ENCODE measurements at regions not wholly inside any gene's neighbourhood (a gene's known extent, or its start where the extent isn't known, plus 50 kb on each side); places are given as distances from the start of the nearest gene placed in this dataset.

DNA sequence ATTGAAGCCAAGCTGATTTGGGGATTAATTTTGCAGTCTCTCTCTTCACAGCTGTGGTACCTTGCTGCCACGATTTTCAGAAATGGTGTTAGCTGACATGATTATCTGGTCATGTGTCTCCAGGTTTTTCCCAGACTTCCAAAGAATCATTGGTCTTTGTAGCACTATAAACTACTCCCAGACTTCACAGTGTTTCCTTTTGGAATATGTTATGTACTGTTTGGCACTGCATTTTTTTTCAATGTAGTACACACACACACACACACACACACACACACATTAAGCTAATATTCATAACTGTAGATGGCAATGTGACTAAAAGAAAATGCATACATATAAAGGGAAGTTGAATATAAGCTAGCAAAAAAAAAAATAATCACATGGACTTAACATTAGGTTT, 856.6 kb upstream of the SPRY2 start:
- peaks cover 3% of the 10 kb centered on the region for H3K9me3 ChIP-seq (ENCODE audit: low read length)
- no peak overlapping the region for H3K27ac ChIP-seq (ENCODE audit: low read length)
- no peak overlapping the region for H3K9ac ChIP-seq (ENCODE audit: low read length)
- no peaks in the 10 kb centered on the region for H3K27me3 ChIP-seq (ENCODE audit: insufficient read depth, low read depth, low read length)
- H3K9me2 ChIP-seq (ENCODE audit: insufficient read depth, low read length) = no peaks in the 10 kb centered on the region
- H2AFZ ChIP-seq (ENCODE audit: low read depth, low read length) = no peak overlapping the region
- H3K36me3 ChIP-seq (ENCODE audit: insufficient read depth, low read length) = no peaks in the 10 kb centered on the region
- H4K20me1 ChIP-seq (ENCODE audit: insufficient read depth) = no peaks in the 10 kb centered on the region
- no peaks in the 10 kb centered on the region for H3K79me2 ChIP-seq (replicated peaks; ENCODE audit: insufficient read depth, low read length)
- no peak overlapping the region for H3K4me3 ChIP-seq (ENCODE audit: low read length)
- no peak overlapping the region for H3K4me2 ChIP-seq (ENCODE audit: low read length)
- TF ChIP-seq SMC3 (conservative IDR thresholded peaks at IDR 0.05; ENCODE audit: poor library complexity) = no peak
- no peak for TF ChIP-seq CTCF (IDR thresholded peaks at IDR 0.05; ENCODE audit: poor library complexity, severe bottlenecking)
- TF ChIP-seq POLR2AphosphoS5 (IDR thresholded peaks at IDR 0.05) = no peak
- no peak for TF ChIP-seq RAD21 (conservative IDR thresholded peaks at IDR 0.05)
- TF ChIP-seq EP300 (conservative IDR thresholded peaks at IDR 0.05; ENCODE audit: poor library complexity, severe bottlenecking) = no peak
- no peak for TF ChIP-seq EZH2 (IDR thresholded peaks at IDR 0.05; ENCODE audit: borderline replicate concordance, insufficient read depth, low read length, poor library complexity, severe bottlenecking)
- no peak for TF ChIP-seq REST (IDR thresholded peaks at IDR 0.05; ENCODE audit: borderline replicate concordance)
- TF ChIP-seq MXI1 (conservative IDR thresholded peaks at IDR 0.05; ENCODE audit: poor library complexity, severe bottlenecking) = no peak
- TF ChIP-seq TAF1 (IDR thresholded peaks at IDR 0.05; ENCODE audit: low read depth) = no peak
- no peaks in the 10 kb centered on the region for H3F3A ChIP-seq (ENCODE audit: insufficient read depth, low read length, poor library complexity, severe bottlenecking)

- no peak overlapping the region for H3K9ac ChIP-seq (ENCODE audit: low read length)
- no peak overlapping the region for H2AFZ ChIP-seq (ENCODE audit: low read depth, low read length)
- no peaks in the 10 kb centered on the region for H3K9me2 ChIP-seq (ENCODE audit: insufficient read depth, low read length)
- no peaks in the 10 kb centered on the region for H3K36me3 ChIP-seq (ENCODE audit: insufficient read depth, low read length)
- TF ChIP-seq SMC3 (conservative IDR thresholded peaks at IDR 0.05; ENCODE audit: poor library complexity) (no peak), CTCF (IDR thresholded peaks at IDR 0.05; ENCODE audit: poor library complexity, severe bottlenecking) (no peak), EZH2 (IDR thresholded peaks at IDR 0.05; ENCODE audit: borderline replicate concordance, insufficient read depth, low read length, poor library complexity, severe bottlenecking) (no peak), POLR2AphosphoS5 (IDR thresholded peaks at IDR 0.05) (no peak), EP300 (conservative IDR thresholded peaks at IDR 0.05; ENCODE audit: poor library complexity, severe bottlenecking) (no peak), TAF1 (IDR thresholded peaks at IDR 0.05; ENCODE audit: low read depth) (no peak), REST (IDR thresholded peaks at IDR 0.05; ENCODE audit: borderline replicate concordance) (no peak), MXI1 (conservative IDR thresholded peaks at IDR 0.05; ENCODE audit: poor library complexity, severe bottlenecking) (no peak), RAD21 (conservative IDR thresholded peaks at IDR 0.05) (no peak)
- no peaks in the 10 kb centered on the region for H4K20me1 ChIP-seq (ENCODE audit: insufficient read depth)
- peaks cover 3% of the 10 kb centered on the region for H3K9me3 ChIP-seq (ENCODE audit: low read length)
- H3K27ac ChIP-seq (ENCODE audit: low read length) = no peak overlapping the region
- H3K4me3 ChIP-seq (ENCODE audit: low read length) = no peak overlapping the region
- H3F3A ChIP-seq (ENCODE audit: insufficient read depth, low read length, poor library complexity, severe bottlenecking) = no peaks in the 10 kb centered on the region
- no peaks in the 10 kb centered on the region for H3K27me3 ChIP-seq (ENCODE audit: insufficient read depth, low read depth, low read length)
- H3K4me2 ChIP-seq (ENCODE audit: low read length) = no peak overlapping the region
- no peaks in the 10 kb centered on the region for H3K79me2 ChIP-seq (replicated peaks; ENCODE audit: insufficient read depth, low read length)
Measured at GRCh38 chr13:81194362-81194761, 853.4 kb upstream of the SPRY2 start.
